Caco-2 (cell line): ENCODE measurements at regions not wholly inside any gene's neighbourhood (a gene's known extent, or its start where the extent isn't known, plus 50 kb on each side); places are given as distances from the start of the nearest gene placed in this dataset.

Source experiments
- BruUV-seq: library from RNA; stranded (reverse); fragments of 400-500 nt; replicated peaks from 2 replicates; lab custom pipeline; 2021; lab: Mats Ljungman, UMichigan
- CTCF ChIA-PET: fragments of 300-600 bp; sonication (Branson Sonifier 250); formaldehyde crosslinking; loops from one replicate; lab custom pipeline; 2022; ENCODE audit warnings: antibody characterized with exemption; lab: Charles Lee
- POLR2A ChIA-PET: fragments of 300-600 bp; sonication (Branson Sonifier 250); formaldehyde crosslinking; loops from one replicate; lab custom pipeline; 2022; ENCODE audit warnings: antibody characterized with exemption; lab: Charles Lee
- DNase-seq, 2 experiments: peaks; one replicate each; pipeline versions ENCODE4 v3.0.0 to v3.0.0-alpha.2; 2020 to 2022
- H3K27me3 ChIP-seq: replicated peaks from 2 replicates; pipeline ENCODE4 v1.6.0; 2011; ENCODE audit warnings: low read length; ENCODE audit not compliant: control insufficient read depth, insufficient read depth
- H3K36me3 ChIP-seq: 2 replicates; pipeline ENCODE4 v1.5.1; 2011; ENCODE audit warnings: low read length; ENCODE audit not compliant: control insufficient read depth, insufficient read depth
- H3K4me1 ChIP-seq: fragments of 250-450 bp; sonication (Bioruptor Pico); 2 replicates; pipeline ENCODE4 v1.5.1; 2020; ENCODE audit warnings: mild to moderate bottlenecking
- H3K4me3 ChIP-seq: 2 replicates; pipeline ENCODE4 v1.5.1; 2011; ENCODE audit warnings: low read depth, mild to moderate bottlenecking, control low read depth, low read length
- H3K9me3 ChIP-seq: fragments of 250-450 bp; sonication (Bioruptor Pico); 2 replicates; pipeline ENCODE4 v1.5.1; 2020; ENCODE audit warnings: mild to moderate bottlenecking, moderate library complexity
- H3K27ac Mint-ChIP-seq: one replicate; pipeline ENCODE4 v1.8.0; 2022; ENCODE audit warnings: mixed read lengths; ENCODE audit not compliant: unreplicated experiment
- H3K27me3 Mint-ChIP-seq: one replicate; pipeline ENCODE4 v1.8.0; 2022; ENCODE audit warnings: mixed read lengths; ENCODE audit not compliant: insufficient read depth, unreplicated experiment
- H3K36me3 Mint-ChIP-seq: one replicate; pipeline ENCODE4 v1.8.0; 2022; ENCODE audit warnings: mild to moderate bottlenecking, mixed read lengths; ENCODE audit not compliant: insufficient read depth, unreplicated experiment
- H3K4me1 Mint-ChIP-seq: one replicate; pipeline ENCODE4 v1.8.0; 2022; ENCODE audit warnings: low read depth, mixed read lengths; ENCODE audit not compliant: unreplicated experiment
- H3K4me3 Mint-ChIP-seq: one replicate; pipeline ENCODE4 v1.8.0; 2022; ENCODE audit warnings: mild to moderate bottlenecking, moderate library complexity, mixed read lengths; ENCODE audit not compliant: unreplicated experiment
- H3K9me3 Mint-ChIP-seq: one replicate; pipeline ENCODE4 v1.8.0; 2022; ENCODE audit warnings: mixed read lengths; ENCODE audit not compliant: unreplicated experiment
- CTCF ChIP-seq, 2 experiments: fragments of 200-600 bp in 1 of 2; IDR thresholded peaks; 1 replicate in 1 of 2; 2 replicates in 1 of 2; pipeline versions ENCODE4 v1.5.1 to v1.8.0; 2011 to 2022; ENCODE audit warnings: antibody characterized with exemption in 1 of 2, control low read depth in 1 of 2, inconsistent platforms in 1 of 2, low read depth in 1 of 2, low read length in 1 of 2, mild to moderate bottlenecking in 1 of 2, moderate library complexity in 1 of 2; ENCODE audit not compliant: insufficient read depth in 1 of 2, severe bottlenecking in 1 of 2, unreplicated experiment in 1 of 2
- intact Hi-C: fragments of 100-400 bp; cut with micrococcal nuclease; formaldehyde crosslinking; loops from one replicate; pipeline ENCODE4 v1.10.0; 2022; ENCODE audit not compliant: unreplicated experiment

- no peaks in the 10 kb centered on the region for H3K9me3 ChIP-seq
- CTCF ChIA-PET: no interaction called here
- TF ChIP-seq CTCF (IDR thresholded peaks at IDR 0.05; ENCODE audit: insufficient read depth in 1 of 2, low read depth in 1 of 2, low read length in 1 of 2, severe bottlenecking in 1 of 2, unreplicated experiment in 1 of 2): no peak
- Mint-ChIP-seq H3K9me3 (no peaks in the 10 kb centered on the region), H3K27ac (no peak overlapping the region), H3K4me3 (no peak overlapping the region), H3K36me3 (no peaks in the 10 kb centered on the region), H3K4me1 (peaks cover 8% of the 10 kb centered on the region), H3K27me3 (no peaks in the 10 kb centered on the region)
- peaks cover 13% of the 10 kb centered on the region for H3K4me1 ChIP-seq
- DNase-seq: no peak
- H3K36me3 ChIP-seq: no peaks in the 10 kb centered on the region
- POLR2A ChIA-PET: no interaction called here
- no peaks in the 10 kb centered on the region for H3K27me3 ChIP-seq
- intact Hi-C loops: loop anchor here (5.0 kb wide), 1 partner anchor 255 kb away; no protein-coding TSS in a partner anchor
- no peak overlapping the region for H3K4me3 ChIP-seq
- no TSS peak for BruUV-seq
Measured at GRCh38 chr2:45237128-45237527, 227.9 kb upstream of the SIX2 start.

- no peak for TF ChIP-seq CTCF (IDR thresholded peaks at IDR 0.05; ENCODE audit: insufficient read depth in 1 of 2, low read depth in 1 of 2, low read length in 1 of 2, severe bottlenecking in 1 of 2, unreplicated experiment in 1 of 2)
- CTCF ChIA-PET: no interaction called here
- Mint-ChIP-seq H3K27me3 (no peaks in the 10 kb centered on the region), H3K4me1 (peaks cover 8% of the 10 kb centered on the region), H3K27ac (no peak overlapping the region), H3K36me3 (no peaks in the 10 kb centered on the region), H3K4me3 (no peak overlapping the region), H3K9me3 (no peaks in the 10 kb centered on the region)
- Histone ChIP-seq H3K36me3 (no peaks in the 10 kb centered on the region), H3K27me3 (no peaks in the 10 kb centered on the region), H3K4me3 (no peak overlapping the region), H3K9me3 (no peaks in the 10 kb centered on the region), H3K4me1 (peaks cover 13% of the 10 kb centered on the region)
- POLR2A ChIA-PET: no interaction called here
- BruUV-seq: no TSS peak
- intact Hi-C loops: loop anchor here (5.0 kb wide), 1 partner anchor 256 kb away; no protein-coding TSS in a partner anchor
- DNase-seq: no peak
Measured at GRCh38 chr2:45236268-45236667, 227.0 kb upstream of the SIX2 start.

GRCh38 chr2:45233301-45233700 lies 224.0 kb upstream of the SIX2 start:
- Mint-ChIP-seq H3K4me3 (no peak overlapping the region), H3K4me1 (peaks cover 7% of the 10 kb centered on the region), H3K27me3 (no peaks in the 10 kb centered on the region), H3K36me3 (no peaks in the 10 kb centered on the region), H3K27ac (no peak overlapping the region), H3K9me3 (peaks cover 2% of the 10 kb centered on the region)
- Histone ChIP-seq H3K27me3 (no peaks in the 10 kb centered on the region), H3K9me3 (no peaks in the 10 kb centered on the region), H3K4me1 (peaks cover 7% of the 10 kb centered on the region), H3K36me3 (no peaks in the 10 kb centered on the region), H3K4me3 (no peak overlapping the region)
- ChIA-PET CTCF (no interaction called here), POLR2A (no interaction called here)
- DNase-seq: no peak
- TF ChIP-seq CTCF (IDR thresholded peaks at IDR 0.05; ENCODE audit: insufficient read depth in 1 of 2, low read depth in 1 of 2, low read length in 1 of 2, severe bottlenecking in 1 of 2, unreplicated experiment in 1 of 2): no peak
- intact Hi-C loops: no loop called here
- BruUV-seq: no TSS peak
